Transverse colon (tissue), 4 donors: ENCODE measurements at regions not wholly inside any gene's neighbourhood (a gene's known extent, or its start where the extent isn't known, plus 50 kb on each side); places are given as distances from the start of the nearest gene placed in this dataset.

Experiments
- CTCF ChIP-seq, 5 experiments: fragments of 200-600 bp in 3 of 5; fragments of 450-650 bp in 2 of 5; sonication (generic) in 3 of 5; IDR thresholded peaks; 1 replicate in 2 of 5; 2 replicates in 3 of 5; pipeline ENCODE4 v1.5.1; 2016 to 2017; ENCODE audit warnings: antibody characterized with exemption in 5 of 5, inconsistent platforms in 3 of 5, mild to moderate bottlenecking in 2 of 5, moderate library complexity in 1 of 5
- EP300 ChIP-seq: sonication (generic); formaldehyde crosslinking; IDR thresholded peaks from one replicate; pipeline ENCODE4 v1.6.1; 2017; ENCODE audit warnings: antibody characterized with exemption, low read depth
- POLR2A ChIP-seq: fragments of 450-650 bp; IDR thresholded peaks from one replicate; pipeline ENCODE4 v1.6.1; 2016; ENCODE audit warnings: antibody characterized with exemption, mild to moderate bottlenecking, moderate library complexity
- POLR2AphosphoS5 ChIP-seq, 3 donors: sonication (generic); formaldehyde crosslinking; IDR thresholded peaks; one replicate each; pipeline ENCODE4 v1.6.1; 2016; ENCODE audit warnings: antibody characterized with exemption in 3 of 3

- TF ChIP-seq POLR2A (no peak), CTCF (IDR thresholded peaks at IDR 0.05) (no peak), POLR2AphosphoS5 (IDR thresholded peaks at IDR 0.05) (no peak), EP300 (no peak)
Observed at GRCh38 chr3:124230998-124231397, 239.1 kb upstream of the ROPN1 start.
